ENCODE measurements at regions not wholly inside any gene's neighbourhood (a gene's known extent, or its start where the extent isn't known, plus 50 kb on each side); places are given as distances from the start of the nearest gene placed in this dataset.

DNA sequence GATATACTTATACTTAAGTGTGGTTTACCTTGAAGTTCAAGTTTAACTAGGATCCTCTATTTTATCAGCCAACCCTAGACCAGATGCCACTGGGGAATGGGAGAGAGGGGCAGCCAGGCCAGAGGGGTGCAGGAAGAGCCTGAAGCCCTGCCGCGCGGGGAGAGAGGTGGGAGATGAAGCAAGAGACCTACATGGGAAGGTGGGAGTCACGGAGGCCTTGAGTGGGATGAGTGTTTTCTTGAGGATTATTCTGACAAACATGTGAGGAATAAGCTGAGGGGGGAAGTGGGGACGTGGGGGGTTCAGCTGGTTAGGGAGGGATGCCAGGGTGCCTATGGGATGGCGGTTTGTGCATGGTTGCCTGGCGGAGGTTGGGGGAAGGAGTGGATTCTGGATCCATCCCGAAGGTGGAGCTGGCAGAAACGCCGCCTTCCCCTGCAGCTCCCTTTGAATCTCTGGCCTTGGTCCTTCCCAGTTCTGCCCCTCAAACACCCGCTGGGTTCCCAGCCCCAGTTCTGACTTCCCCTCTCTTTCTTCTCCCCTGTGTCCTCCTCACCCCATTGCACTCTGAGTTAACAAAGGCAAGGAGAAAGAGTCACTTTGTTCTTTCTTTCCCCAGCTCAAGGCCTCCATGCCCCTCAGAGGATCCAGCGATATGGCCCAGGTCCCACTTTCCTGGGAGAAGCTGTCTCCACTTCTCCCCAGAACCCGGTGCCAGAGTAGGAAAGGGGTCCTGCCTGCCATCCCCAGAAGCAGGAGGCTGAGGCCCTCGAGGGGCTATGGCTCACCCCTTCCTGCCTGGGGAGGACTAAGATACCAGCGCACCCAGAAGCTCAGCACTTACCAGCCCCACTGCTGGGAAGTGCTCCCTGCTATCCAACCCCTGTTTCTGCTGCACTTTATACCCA is 274.2 kb downstream of the UACA start:
- TF ChIP-seq, protein P1, sequence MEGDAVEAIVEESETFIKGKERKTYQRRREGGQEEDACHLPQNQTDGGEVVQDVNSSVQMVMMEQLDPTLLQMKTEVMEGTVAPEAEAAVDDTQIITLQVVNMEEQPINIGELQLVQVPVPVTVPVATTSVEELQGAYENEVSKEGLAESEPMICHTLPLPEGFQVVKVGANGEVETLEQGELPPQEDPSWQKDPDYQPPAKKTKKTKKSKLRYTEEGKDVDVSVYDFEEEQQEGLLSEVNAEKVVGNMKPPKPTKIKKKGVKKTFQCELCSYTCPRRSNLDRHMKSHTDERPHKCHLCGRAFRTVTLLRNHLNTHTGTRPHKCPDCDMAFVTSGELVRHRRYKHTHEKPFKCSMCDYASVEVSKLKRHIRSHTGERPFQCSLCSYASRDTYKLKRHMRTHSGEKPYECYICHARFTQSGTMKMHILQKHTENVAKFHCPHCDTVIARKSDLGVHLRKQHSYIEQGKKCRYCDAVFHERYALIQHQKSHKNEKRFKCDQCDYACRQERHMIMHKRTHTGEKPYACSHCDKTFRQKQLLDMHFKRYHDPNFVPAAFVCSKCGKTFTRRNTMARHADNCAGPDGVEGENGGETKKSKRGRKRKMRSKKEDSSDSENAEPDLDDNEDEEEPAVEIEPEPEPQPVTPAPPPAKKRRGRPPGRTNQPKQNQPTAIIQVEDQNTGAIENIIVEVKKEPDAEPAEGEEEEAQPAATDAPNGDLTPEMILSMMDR (conservative IDR thresholded peaks at IDR 0.05 in 1 of 2, IDR thresholded peaks at IDR 0.05 in 1 of 2; ENCODE audit: low read depth in 1 of 2, low read length in 2 of 2) = no peak
- no peak for TF ChIP-seq EZH2 (IDR thresholded peaks at IDR 0.05; ENCODE audit: low read length, missing control alignments)
